ENCODE measurements at regions not wholly inside any gene's neighbourhood (a gene's known extent, or its start where the extent isn't known, plus 50 kb on each side); places are given as distances from the start of the nearest gene placed in this dataset.

GRCh38 chr6:92756912-92757311 is 662.4 kb downstream of the EPHA7 start:
- no peak for FAIRE-seq
- no peak for DNase-seq (ENCODE audit: insufficient read length)
- TF ChIP-seq TAF1 (IDR thresholded peaks at IDR 0.05; ENCODE audit: borderline replicate concordance, low read depth, low read length) (no peak), POLR2A (IDR thresholded peaks at IDR 0.05; ENCODE audit: low read depth, low read length) (no peak), POLR2AphosphoS5 (IDR thresholded peaks at IDR 0.05; ENCODE audit: low read depth, low read length) (no peak)

- DNase-seq (ENCODE audit: insufficient read length) (no peak), FAIRE-seq (no peak)
- no peak for TF ChIP-seq TAF1 (IDR thresholded peaks at IDR 0.05; ENCODE audit: borderline replicate concordance, low read depth, low read length)
- no peak for TF ChIP-seq POLR2AphosphoS5 (IDR thresholded peaks at IDR 0.05; ENCODE audit: low read depth, low read length)
- TF ChIP-seq POLR2A (IDR thresholded peaks at IDR 0.05; ENCODE audit: low read depth, low read length), result no peak
Observed at GRCh38 chr6:92753956-92754355, 665.4 kb downstream of the EPHA7 start.

GRCh38 chr6:92752114-92752513 is 667.2 kb downstream of the EPHA7 start:
- TF ChIP-seq TAF1 (IDR thresholded peaks at IDR 0.05; ENCODE audit: borderline replicate concordance, low read depth, low read length) (no peak), POLR2A (IDR thresholded peaks at IDR 0.05; ENCODE audit: low read depth, low read length) (no peak), POLR2AphosphoS5 (IDR thresholded peaks at IDR 0.05; ENCODE audit: low read depth, low read length) (no peak)
- DNase-seq (ENCODE audit: insufficient read length) (no peak), FAIRE-seq (no peak)

GRCh38 chr6:92748131-92748530 is 671.2 kb downstream of the EPHA7 start:
- FAIRE-seq (no peak), DNase-seq (ENCODE audit: insufficient read length) (no peak)
- TF ChIP-seq POLR2AphosphoS5 (IDR thresholded peaks at IDR 0.05; ENCODE audit: low read depth, low read length) (no peak), POLR2A (IDR thresholded peaks at IDR 0.05; ENCODE audit: low read depth, low read length) (no peak), TAF1 (IDR thresholded peaks at IDR 0.05; ENCODE audit: borderline replicate concordance, low read depth, low read length) (no peak)

GRCh38 chr6:92737983-92738382 is 681.4 kb downstream of the EPHA7 start:
- FAIRE-seq, result no peak
- TF ChIP-seq POLR2AphosphoS5 (IDR thresholded peaks at IDR 0.05; ENCODE audit: low read depth, low read length), result no peak
- TF ChIP-seq POLR2A (IDR thresholded peaks at IDR 0.05; ENCODE audit: low read depth, low read length), result no peak
- TF ChIP-seq TAF1 (IDR thresholded peaks at IDR 0.05; ENCODE audit: borderline replicate concordance, low read depth, low read length), result no peak

GRCh38 chr6:92723390-92723931 is 695.9 kb downstream of the EPHA7 start:
- no peak for DNase-seq (ENCODE audit: insufficient read length)
- no peak for FAIRE-seq
- TF ChIP-seq POLR2AphosphoS5 (IDR thresholded peaks at IDR 0.05; ENCODE audit: low read depth, low read length) (no peak), TAF1 (IDR thresholded peaks at IDR 0.05; ENCODE audit: borderline replicate concordance, low read depth, low read length) (no peak), POLR2A (IDR thresholded peaks at IDR 0.05; ENCODE audit: low read depth, low read length) (no peak)

More at GRCh38 chr6:92737983-92738382, 681.4 kb downstream of the EPHA7 start:
- no peak for DNase-seq (ENCODE audit: insufficient read length)

GRCh38 chr6:92719773-92720172 is 699.6 kb downstream of the EPHA7 start:
- no peak for TF ChIP-seq POLR2A (IDR thresholded peaks at IDR 0.05; ENCODE audit: low read depth, low read length)
- TF ChIP-seq TAF1 (IDR thresholded peaks at IDR 0.05; ENCODE audit: borderline replicate concordance, low read depth, low read length), result no peak
- no peak for TF ChIP-seq POLR2AphosphoS5 (IDR thresholded peaks at IDR 0.05; ENCODE audit: low read depth, low read length)
- DNase-seq (ENCODE audit: insufficient read length) (no peak), FAIRE-seq (no peak)

GRCh38 chr6:92716638-92717037 is 702.7 kb downstream of the EPHA7 start:
- DNase-seq (ENCODE audit: insufficient read length) (no peak), FAIRE-seq (no peak)
- TF ChIP-seq POLR2A (IDR thresholded peaks at IDR 0.05; ENCODE audit: low read depth, low read length), result no peak
- no peak for TF ChIP-seq POLR2AphosphoS5 (IDR thresholded peaks at IDR 0.05; ENCODE audit: low read depth, low read length)
- no peak for TF ChIP-seq TAF1 (IDR thresholded peaks at IDR 0.05; ENCODE audit: borderline replicate concordance, low read depth, low read length)

- FAIRE-seq, result no peak
- DNase-seq (ENCODE audit: insufficient read length), result no peak
- TF ChIP-seq POLR2A (IDR thresholded peaks at IDR 0.05; ENCODE audit: low read depth, low read length) (no peak), TAF1 (IDR thresholded peaks at IDR 0.05; ENCODE audit: borderline replicate concordance, low read depth, low read length) (no peak), POLR2AphosphoS5 (IDR thresholded peaks at IDR 0.05; ENCODE audit: low read depth, low read length) (no peak)
Observed at GRCh38 chr6:92715991-92716390, 703.4 kb downstream of the EPHA7 start.

- DNase-seq (ENCODE audit: insufficient read length) (no peak), FAIRE-seq (no peak)
- TF ChIP-seq POLR2AphosphoS5 (IDR thresholded peaks at IDR 0.05; ENCODE audit: low read depth, low read length), result no peak
- TF ChIP-seq POLR2A (IDR thresholded peaks at IDR 0.05; ENCODE audit: low read depth, low read length), result no peak
- no peak for TF ChIP-seq TAF1 (IDR thresholded peaks at IDR 0.05; ENCODE audit: borderline replicate concordance, low read depth, low read length)
Observed at GRCh38 chr6:92714346-92714745, 705.0 kb downstream of the EPHA7 start.

- TF ChIP-seq POLR2AphosphoS5 (IDR thresholded peaks at IDR 0.05; ENCODE audit: low read depth, low read length), result no peak
- no peak for TF ChIP-seq POLR2A (IDR thresholded peaks at IDR 0.05; ENCODE audit: low read depth, low read length)
- TF ChIP-seq TAF1 (IDR thresholded peaks at IDR 0.05; ENCODE audit: borderline replicate concordance, low read depth, low read length), result no peak
- FAIRE-seq, result no peak
- no peak for DNase-seq (ENCODE audit: insufficient read length)
Observed at GRCh38 chr6:92710048-92710447, 709.3 kb downstream of the EPHA7 start.

GRCh38 chr6:92708945-92709344 is 710.4 kb downstream of the EPHA7 start:
- TF ChIP-seq POLR2A (IDR thresholded peaks at IDR 0.05; ENCODE audit: low read depth, low read length) (no peak), POLR2AphosphoS5 (IDR thresholded peaks at IDR 0.05; ENCODE audit: low read depth, low read length) (no peak), TAF1 (IDR thresholded peaks at IDR 0.05; ENCODE audit: borderline replicate concordance, low read depth, low read length) (no peak)
- FAIRE-seq, result no peak
- no peak for DNase-seq (ENCODE audit: insufficient read length)
